A673 (cell line): ENCODE measurements at regions not wholly inside any gene's neighbourhood (a gene's known extent, or its start where the extent isn't known, plus 50 kb on each side); places are given as distances from the start of the nearest gene placed in this dataset.

Experiments
- BruUV-seq: library from RNA; stranded (reverse); fragments of 400-500 nt; replicated peaks from 2 replicates; lab custom pipeline; 2021; lab: Mats Ljungman, UMichigan
- CTCF ChIA-PET: fragments of 300-600 bp; sonication (Branson Sonifier 250); formaldehyde crosslinking; loops from one replicate; lab custom pipeline; 2022; ENCODE audit warnings: antibody characterized with exemption; lab: Charles Lee
- POLR2A ChIA-PET: fragments of 300-600 bp; sonication (Branson Sonifier 250); formaldehyde crosslinking; loops from one replicate; lab custom pipeline; 2022; ENCODE audit warnings: antibody characterized with exemption; ENCODE audit not compliant: low non-redundant PET; lab: Charles Lee
- DNase-seq: peaks from one replicate; pipeline ENCODE4 v3.0.0-alpha.2; 2015; ENCODE audit warnings: low spot score
- H3K27ac ChIP-seq: fragments of 200-600 bp; sonication (generic); 2 replicates; pipeline ENCODE4 v1.5.1; 2016; ENCODE audit warnings: mixed run types, low read depth, mild to moderate bottlenecking, mixed read lengths, antibody characterized with exemption, low read length; ENCODE audit not compliant: poor library complexity, severe bottlenecking
- H3K27me3 ChIP-seq: fragments of 200-600 bp; sonication (generic); replicated peaks from 2 replicates; pipeline ENCODE4 v1.6.1; 2017; ENCODE audit warnings: mixed run types, low read depth, mild to moderate bottlenecking, mixed read lengths, antibody characterized with exemption, low read length; ENCODE audit not compliant: insufficient read depth, poor library complexity
- H3K36me3 ChIP-seq: fragments of 200-600 bp; sonication (generic); 2 replicates; pipeline ENCODE4 v1.6.1; 2016; ENCODE audit warnings: mixed run types, mild to moderate bottlenecking, mixed read lengths, antibody characterized with exemption, low read length; ENCODE audit not compliant: insufficient read depth, poor library complexity, severe bottlenecking
- H3K4me1 ChIP-seq: fragments of 200-600 bp; sonication (generic); 2 replicates; pipeline ENCODE4 v1.6.1; 2017; ENCODE audit warnings: mixed run types, mild to moderate bottlenecking, mixed read lengths, antibody characterized with exemption, low read length; ENCODE audit not compliant: insufficient read depth, poor library complexity, severe bottlenecking
- H3K4me3 ChIP-seq: fragments of 200-600 bp; sonication (generic); 2 replicates; pipeline ENCODE4 v1.5.1; 2016; ENCODE audit warnings: low read depth, mixed run types, mild to moderate bottlenecking, mixed read lengths, low read length; ENCODE audit not compliant: poor library complexity, severe bottlenecking
- H3K9me3 ChIP-seq: fragments of 200-600 bp; sonication (generic); 2 replicates; pipeline ENCODE4 v1.6.1; 2016; ENCODE audit warnings: mixed run types, low read depth, mild to moderate bottlenecking, mixed read lengths, antibody characterized with exemption, low read length; ENCODE audit not compliant: poor library complexity, severe bottlenecking
- CTCF ChIP-seq: fragments of 300-800, 200-600 bp; sonication (generic); conservative IDR thresholded peaks from 2 replicates; pipeline ENCODE4 v1.5.1; 2017; ENCODE audit warnings: low read depth, mild to moderate bottlenecking, antibody characterized with exemption, low read length, moderate library complexity, mixed read lengths
- EZH2 ChIP-seq: fragments of 200-600 bp; sonication (generic); IDR thresholded peaks from 2 replicates; pipeline ENCODE4 v1.6.1; 2017; ENCODE audit warnings: borderline replicate concordance, low read depth, mild to moderate bottlenecking, mixed read lengths, antibody characterized with exemption, low read length; ENCODE audit not compliant: poor library complexity, severe bottlenecking
- intact Hi-C: fragments of 100-400 bp; cut with micrococcal nuclease; formaldehyde crosslinking; loops from one replicate; pipeline ENCODE4 v1.10.0; 2022; ENCODE audit not compliant: unreplicated experiment

- no peaks in the 10 kb centered on the region for H3K4me1 ChIP-seq
- CTCF ChIA-PET = interaction anchor here (0.6 kb wide), 1 partner anchor 310 kb away, joined by 3 read pairs; no protein-coding TSS in a partner anchor
- no peaks in the 10 kb centered on the region for H3K27me3 ChIP-seq
- BruUV-seq = no TSS peak
- no peak overlapping the region for H3K27ac ChIP-seq
- DNase-seq = no peak
- intact Hi-C loops = no loop called here
- H3K9me3 ChIP-seq = no peaks in the 10 kb centered on the region
- no peak overlapping the region for H3K4me3 ChIP-seq
- POLR2A ChIA-PET = no interaction called here
- TF ChIP-seq CTCF = no peak
- TF ChIP-seq EZH2 = no peak
- no peaks in the 10 kb centered on the region for H3K36me3 ChIP-seq
Observed at GRCh38 chr5:167255926-167256325, 1035.5 kb upstream of the WWC1 start.

GRCh38 chr5:167259806-167260205, 1031.6 kb upstream of the WWC1 start:
- Histone ChIP-seq H3K4me3 (no peak overlapping the region), H3K36me3 (no peaks in the 10 kb centered on the region), H3K27me3 (no peaks in the 10 kb centered on the region), H3K27ac (no peak overlapping the region), H3K9me3 (no peaks in the 10 kb centered on the region), H3K4me1 (no peaks in the 10 kb centered on the region)
- BruUV-seq = no TSS peak
- DNase-seq = no peak
- ChIA-PET CTCF (no interaction called here), POLR2A (no interaction called here)
- TF ChIP-seq CTCF (no peak), EZH2 (no peak)
- intact Hi-C loops = loop anchor here (5.0 kb wide), 1 partner anchor 297 kb away; no protein-coding TSS in a partner anchor

GRCh38 chr5:167261309-167262100, 1029.9 kb upstream of the WWC1 start:
- Histone ChIP-seq H3K4me3 (no peak overlapping the region), H3K4me1 (no peaks in the 10 kb centered on the region), H3K27ac (no peak overlapping the region), H3K27me3 (no peaks in the 10 kb centered on the region), H3K9me3 (no peaks in the 10 kb centered on the region), H3K36me3 (no peaks in the 10 kb centered on the region)
- DNase-seq = peak; percentile 42
- peak; percentile 52 for TF ChIP-seq CTCF
- no peak for TF ChIP-seq EZH2
- POLR2A ChIA-PET = no interaction called here
- BruUV-seq = no TSS peak
- CTCF ChIA-PET = interaction anchor here (0.7 to 1.0 kb wide), 2 partner anchors 304 to 360 kb away, joined by 3 to 4 read pairs; no protein-coding TSS in a partner anchor
- intact Hi-C loops = loop anchor here (5.0 kb wide), 1 partner anchor 296 kb away; no protein-coding TSS in a partner anchor
